CD4-positive, alpha-beta T cell treated with Interleukin-2 at 100 ng/mL for 4 hours (primary cell): ENCODE measurements at regions not wholly inside any gene's neighbourhood (a gene's known extent, or its start where the extent isn't known, plus 50 kb on each side); places are given as distances from the start of the nearest gene placed in this dataset.

ENCODE experiments used
- DNase-seq: peaks from one replicate; pipeline ENCODE4 v3.0.0-alpha.2; 2020; ENCODE audit warnings: low spot score

DNA sequence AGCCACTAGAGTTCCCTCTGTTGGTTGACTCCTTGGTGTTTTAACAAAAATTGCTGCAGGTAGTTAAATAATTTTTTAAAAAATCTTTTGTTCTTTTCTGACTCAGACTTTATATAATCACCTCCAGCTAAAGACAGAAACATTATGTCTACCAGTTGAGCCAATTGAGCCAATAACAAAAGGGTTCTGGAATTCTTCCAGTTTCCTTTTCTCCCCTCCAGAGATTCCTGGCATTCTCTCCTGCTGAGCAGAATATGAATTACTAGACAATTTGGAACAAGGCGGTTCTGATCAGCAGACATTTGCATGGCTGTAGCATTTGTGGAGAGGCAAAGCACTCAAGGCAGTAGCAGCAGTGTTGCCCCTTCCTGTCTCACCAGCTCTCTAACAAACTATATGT, 144.0 kb upstream of the SLC35B3 start:
- no peak for DNase-seq

GRCh38 chr6:8578006-8578405, 142.7 kb upstream of the SLC35B3 start:
- no peak for DNase-seq

- DNase-seq, result no peak
Observed at GRCh38 chr6:8574749-8575468, 139.6 kb upstream of the SLC35B3 start.

GRCh38 chr6:8574311-8574710, 139.0 kb upstream of the SLC35B3 start:
- no peak for DNase-seq

- no peak for DNase-seq
Observed at GRCh38 chr6:8570256-8570920, 135.0 kb upstream of the SLC35B3 start.

DNA sequence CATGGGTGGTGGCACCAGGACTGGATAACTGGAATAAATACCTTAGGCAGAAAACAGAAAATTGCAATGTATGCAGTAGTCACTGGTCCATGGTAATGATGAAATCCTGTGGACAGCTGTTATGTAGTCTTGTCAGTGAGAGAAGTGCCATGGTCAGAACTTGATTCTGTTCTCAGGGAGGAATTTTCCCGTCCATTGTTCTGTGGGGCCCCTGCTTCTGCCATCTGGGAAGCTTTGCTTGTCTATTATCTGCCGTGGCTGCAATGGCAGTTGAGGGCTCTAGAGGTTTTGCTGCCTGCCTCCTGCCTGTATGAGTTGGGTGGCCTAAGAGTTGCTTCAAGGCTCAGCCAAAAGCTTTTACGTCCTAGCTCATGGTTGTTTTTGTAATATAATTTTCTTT, 126.8 kb upstream of the SLC35B3 start:
- no peak for DNase-seq

GRCh38 chr6:8558953-8559352, 123.6 kb upstream of the SLC35B3 start:
- DNase-seq, result no peak

- no peak for DNase-seq
Observed at GRCh38 chr6:8557014-8557748, 121.8 kb upstream of the SLC35B3 start.

DNA sequence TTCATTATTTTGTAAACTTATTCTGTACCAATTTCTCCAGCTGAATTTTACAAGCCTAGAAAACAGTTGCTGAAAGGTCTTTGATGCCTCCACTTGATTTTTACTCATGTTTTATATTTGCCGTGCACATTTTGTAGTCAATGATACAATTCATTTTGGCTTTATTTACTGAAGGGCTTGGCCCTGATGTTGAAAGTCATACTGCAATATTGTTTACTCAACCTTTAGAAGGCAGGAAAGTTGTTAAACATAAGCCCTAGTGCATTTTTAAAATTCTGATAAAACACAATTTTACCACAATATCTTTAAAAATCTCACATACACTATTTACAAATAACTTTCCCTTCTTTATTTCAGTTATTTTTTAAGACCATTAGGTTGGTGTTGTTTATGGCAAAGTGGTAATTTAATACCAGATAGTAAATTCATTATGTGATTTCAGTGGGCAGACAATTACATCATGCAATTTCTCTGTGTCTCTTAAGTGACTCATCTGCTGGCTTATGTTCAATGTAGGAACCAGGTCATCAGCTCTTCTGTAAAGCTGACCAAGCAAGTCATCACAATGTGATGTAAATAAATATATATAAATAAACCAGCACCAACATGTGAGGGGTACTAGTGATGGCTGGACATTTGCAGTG, 121.1 kb upstream of the SLC35B3 start:
- no peak for DNase-seq

- DNase-seq, result no peak
Observed at GRCh38 chr6:8551993-8552392, 116.6 kb upstream of the SLC35B3 start.

- DNase-seq, result no peak
Observed at GRCh38 chr6:8551386-8551785, 116.0 kb upstream of the SLC35B3 start.

- no peak for DNase-seq
Observed at GRCh38 chr6:8549074-8549790, 113.9 kb upstream of the SLC35B3 start.

GRCh38 chr6:8546496-8546895, 111.2 kb upstream of the SLC35B3 start:
- DNase-seq, result no peak

DNA sequence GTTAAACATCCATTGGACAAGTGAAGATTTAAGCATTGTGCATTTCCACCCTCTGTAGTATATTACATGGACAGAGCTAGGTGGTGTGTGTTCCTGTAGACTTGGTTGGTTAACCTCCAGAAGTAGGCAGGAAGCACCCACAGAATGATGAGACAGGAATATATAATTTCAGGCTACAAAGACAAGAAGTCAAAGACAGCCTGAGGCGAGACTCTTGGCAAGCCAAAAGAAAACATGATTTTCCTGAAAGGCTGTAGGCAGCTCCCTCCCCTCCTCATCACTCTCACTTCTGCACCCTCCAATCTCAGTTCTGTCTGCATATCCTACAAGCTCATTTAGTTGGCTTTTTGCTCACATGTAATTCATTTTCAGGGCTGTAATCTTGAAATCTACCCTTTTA, 110.0 kb upstream of the SLC35B3 start:
- DNase-seq, result no peak

- DNase-seq, result no peak
Observed at GRCh38 chr6:8543714-8544113, 108.4 kb upstream of the SLC35B3 start.

GRCh38 chr6:8539453-8539852, 104.1 kb upstream of the SLC35B3 start:
- DNase-seq, result no peak

DNA sequence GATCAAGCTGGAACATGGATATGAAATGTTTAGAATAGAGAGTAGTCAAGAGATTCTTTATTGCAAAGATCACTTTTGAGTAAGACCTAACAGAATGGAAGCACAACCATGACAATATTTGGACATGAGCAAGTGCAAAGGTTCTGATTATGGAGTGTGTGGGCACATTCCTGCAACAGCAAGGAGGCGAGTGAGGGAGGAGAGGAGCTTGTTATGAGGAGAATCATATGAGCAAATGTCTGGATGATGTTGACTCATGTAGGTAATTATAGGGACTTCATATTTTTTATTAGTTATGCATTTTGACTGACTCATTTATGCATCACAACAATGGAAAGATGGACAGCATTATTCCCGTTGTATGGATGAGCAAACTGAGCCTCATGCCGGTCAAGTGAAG, 100.8 kb upstream of the SLC35B3 start:
- DNase-seq, result no peak

GRCh38 chr6:8535519-8535918, 100.2 kb upstream of the SLC35B3 start:
- no peak for DNase-seq

- DNase-seq, result no peak
Observed at GRCh38 chr6:8530785-8531435, 95.6 kb upstream of the SLC35B3 start.

DNA sequence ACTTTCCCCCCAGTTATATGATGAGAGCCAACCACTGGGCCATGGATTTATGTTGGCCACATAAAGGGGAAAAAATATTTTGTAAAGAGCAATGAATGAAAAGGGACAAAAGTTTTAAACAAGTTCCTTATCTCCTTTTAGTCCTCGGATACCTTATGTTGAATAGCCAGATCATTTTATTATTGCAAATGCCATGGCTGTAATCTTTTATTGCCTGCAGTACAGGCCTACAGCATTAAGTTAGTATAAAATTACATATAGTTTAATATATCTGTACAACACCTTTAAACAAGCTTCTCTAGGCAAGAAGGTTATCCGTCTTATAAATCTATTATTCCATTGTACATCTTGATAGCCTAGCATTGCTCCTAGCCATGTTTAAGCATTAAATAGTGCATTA, 93.9 kb upstream of the SLC35B3 start:
- DNase-seq, result no peak

GRCh38 chr6:8527818-8528217, 92.5 kb upstream of the SLC35B3 start:
- DNase-seq, result no peak

GRCh38 chr6:8526624-8527023, 91.3 kb upstream of the SLC35B3 start:
- DNase-seq, result no peak
